Brain microvascular endothelial cell (primary cell): ENCODE measurements at regions not wholly inside any gene's neighbourhood (a gene's known extent, or its start where the extent isn't known, plus 50 kb on each side); places are given as distances from the start of the nearest gene placed in this dataset.

Experiments
- DNase-seq: peaks from one replicate; pipeline ENCODE4 v3.0.0-alpha.2; 2020
- H3K27ac ChIP-seq: fragments of 250-450 bp; sonication (Bioruptor Pico); 2 replicates; pipeline ENCODE4 v1.5.1; 2020; ENCODE audit warnings: mild to moderate bottlenecking, moderate library complexity
- H3K27me3 ChIP-seq: fragments of 250-450 bp; sonication (Bioruptor Pico); replicated peaks from 2 replicates; pipeline ENCODE4 v1.5.1; 2020; ENCODE audit warnings: mild to moderate bottlenecking
- H3K36me3 ChIP-seq: fragments of 250-450 bp; sonication (Bioruptor Pico); replicated peaks from 2 replicates; pipeline ENCODE4 v1.5.1; 2020; ENCODE audit warnings: mild to moderate bottlenecking
- H3K4me3 ChIP-seq: 2 replicates; pipeline ENCODE4 v1.5.1; 2011; ENCODE audit warnings: low read depth, mild to moderate bottlenecking, control low read depth, low read length, moderate library complexity
- in situ Hi-C: cut with HindIII; loops from 2 replicates; pipeline ENCODE4 v1.10.0; 2017; ENCODE audit warnings: low sequenced_read_pairs, low pct_ligation_motif_present
- TF ChIP-seq, protein P1 (sequence below): IDR thresholded peaks from 2 replicates; pipeline ENCODE4 v1.5.1; 2011; ENCODE audit warnings: low read depth, mild to moderate bottlenecking, moderate library complexity, low read length, control low read depth, inconsistent platforms; ENCODE audit errors: missing control alignments

DNA sequence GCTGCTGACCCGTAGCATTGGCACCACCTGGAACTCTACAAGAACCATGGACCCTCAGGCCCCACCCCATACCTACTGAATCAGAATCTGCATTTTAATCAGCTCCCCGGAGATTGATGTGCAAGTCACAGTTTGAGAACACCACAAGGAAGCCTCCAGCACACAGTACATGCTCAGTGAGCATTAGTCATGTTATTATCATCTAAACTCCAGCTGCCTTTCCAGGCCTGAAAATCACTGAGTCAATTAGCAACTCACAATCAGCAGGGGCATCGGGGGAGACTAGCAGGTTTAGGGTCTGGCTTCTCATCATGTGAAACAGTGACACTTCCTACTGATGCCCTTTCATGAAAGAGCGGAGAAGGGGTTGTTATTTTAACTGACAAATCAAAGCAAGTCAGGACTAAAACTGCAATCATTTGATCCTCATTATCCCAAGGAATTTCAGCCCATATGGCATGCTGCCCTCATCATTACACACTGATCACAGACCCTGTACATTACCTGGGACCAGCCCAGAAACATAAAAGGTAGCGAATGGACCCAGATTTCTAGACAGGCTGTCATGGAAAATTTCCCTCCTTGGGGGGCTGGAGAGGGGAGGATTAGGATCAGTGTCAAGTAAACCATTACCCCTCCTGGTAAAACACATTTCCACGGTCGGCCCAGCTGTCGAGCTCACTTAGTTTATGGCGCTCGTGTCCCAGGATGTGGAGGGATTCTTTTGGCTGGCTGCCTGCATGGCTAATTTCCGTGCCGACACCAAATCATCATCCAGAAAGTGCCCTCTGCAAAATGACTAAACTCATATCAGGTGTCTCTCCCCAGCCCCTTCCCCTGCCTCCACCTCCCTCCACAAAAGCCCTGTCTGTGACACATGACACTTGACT lies 122.8 kb downstream of the PRLHR start:
- no peaks in the 10 kb centered on the region for H3K27me3 ChIP-seq
- DNase-seq, result peak; percentile 22
- TF ChIP-seq, protein P1, sequence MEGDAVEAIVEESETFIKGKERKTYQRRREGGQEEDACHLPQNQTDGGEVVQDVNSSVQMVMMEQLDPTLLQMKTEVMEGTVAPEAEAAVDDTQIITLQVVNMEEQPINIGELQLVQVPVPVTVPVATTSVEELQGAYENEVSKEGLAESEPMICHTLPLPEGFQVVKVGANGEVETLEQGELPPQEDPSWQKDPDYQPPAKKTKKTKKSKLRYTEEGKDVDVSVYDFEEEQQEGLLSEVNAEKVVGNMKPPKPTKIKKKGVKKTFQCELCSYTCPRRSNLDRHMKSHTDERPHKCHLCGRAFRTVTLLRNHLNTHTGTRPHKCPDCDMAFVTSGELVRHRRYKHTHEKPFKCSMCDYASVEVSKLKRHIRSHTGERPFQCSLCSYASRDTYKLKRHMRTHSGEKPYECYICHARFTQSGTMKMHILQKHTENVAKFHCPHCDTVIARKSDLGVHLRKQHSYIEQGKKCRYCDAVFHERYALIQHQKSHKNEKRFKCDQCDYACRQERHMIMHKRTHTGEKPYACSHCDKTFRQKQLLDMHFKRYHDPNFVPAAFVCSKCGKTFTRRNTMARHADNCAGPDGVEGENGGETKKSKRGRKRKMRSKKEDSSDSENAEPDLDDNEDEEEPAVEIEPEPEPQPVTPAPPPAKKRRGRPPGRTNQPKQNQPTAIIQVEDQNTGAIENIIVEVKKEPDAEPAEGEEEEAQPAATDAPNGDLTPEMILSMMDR, result no peak
- no peaks in the 10 kb centered on the region for H3K36me3 ChIP-seq
- in situ Hi-C loops, result no loop called here
- no peak overlapping the region for H3K27ac ChIP-seq
- no peak overlapping the region for H3K4me3 ChIP-seq

DNA sequence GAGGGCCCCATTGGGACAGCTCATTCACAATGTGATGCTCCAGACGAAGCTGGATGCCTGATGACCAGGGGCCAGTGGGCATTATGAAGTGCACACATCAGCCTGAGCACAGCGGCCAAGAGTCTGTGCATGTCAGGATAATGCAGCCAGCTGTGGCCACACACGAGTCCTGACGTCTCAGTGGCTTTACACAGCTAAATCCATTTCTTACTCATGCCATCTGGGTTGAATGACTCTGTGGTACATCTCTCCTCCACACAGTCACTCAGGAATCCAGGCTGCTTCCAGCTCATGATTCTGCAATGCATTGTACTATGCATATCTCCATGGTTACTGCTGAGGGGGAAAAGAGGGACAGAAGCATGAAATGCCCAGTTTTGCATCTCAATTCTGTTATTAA lies 123.6 kb downstream of the PRLHR start:
- H3K36me3 ChIP-seq, result no peaks in the 10 kb centered on the region
- H3K4me3 ChIP-seq, result no peak overlapping the region
- TF ChIP-seq, protein P1, result no peak
- H3K27me3 ChIP-seq, result no peaks in the 10 kb centered on the region
- H3K27ac ChIP-seq, result no peak overlapping the region
- in situ Hi-C loops, result no loop called here
- peak; percentile 80 for DNase-seq

DNA sequence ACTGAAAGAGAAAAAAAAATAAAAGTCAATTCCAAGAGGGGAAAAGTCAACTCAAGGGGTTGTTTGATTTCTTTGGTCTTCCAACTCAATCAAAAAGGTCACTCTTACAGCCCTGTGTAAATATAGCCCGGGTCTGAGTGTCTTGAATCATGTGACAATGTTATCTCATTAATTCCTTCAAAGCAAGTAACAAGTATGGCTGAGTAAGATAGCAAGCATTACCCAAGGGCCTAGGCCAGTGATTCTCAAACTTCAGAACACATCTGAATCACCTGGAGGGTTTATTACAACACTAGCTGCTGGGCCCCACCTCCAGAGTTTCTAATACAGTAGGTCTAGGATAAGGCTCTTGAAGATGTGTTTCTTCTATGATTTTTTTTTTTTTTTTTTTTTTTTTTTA lies 125.0 kb downstream of the PRLHR start:
- DNase-seq, result no peak
- Histone ChIP-seq H3K4me3 (no peak overlapping the region), H3K36me3 (no peaks in the 10 kb centered on the region), H3K27me3 (no peaks in the 10 kb centered on the region), H3K27ac (no peak overlapping the region)
- TF ChIP-seq, protein P1, result no peak
- in situ Hi-C loops, result no loop called here

DNA sequence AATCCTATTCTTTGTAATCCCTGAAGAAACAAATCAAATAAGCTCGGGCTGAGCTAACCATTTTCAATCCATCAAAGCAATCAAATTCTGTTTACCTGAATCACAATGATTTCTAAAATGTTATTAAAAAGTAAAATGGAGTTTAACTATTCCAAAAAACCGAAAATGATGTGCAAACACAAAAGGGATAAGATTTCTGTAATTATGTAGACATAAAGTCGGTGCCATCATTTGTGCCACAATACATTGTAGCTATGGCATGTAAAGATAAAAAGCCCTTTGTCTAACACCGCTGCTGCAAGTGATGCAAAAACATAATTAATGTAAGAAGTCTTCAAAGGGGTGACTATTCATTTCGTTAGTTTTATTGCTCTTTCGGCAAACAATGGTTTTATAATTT lies 125.1 kb upstream of the FAM204A start:
- DNase-seq, result no peak
- no peak overlapping the region for H3K4me3 ChIP-seq
- no peaks in the 10 kb centered on the region for H3K27me3 ChIP-seq
- no peak overlapping the region for H3K27ac ChIP-seq
- in situ Hi-C loops, result no loop called here
- TF ChIP-seq, protein P1, result no peak
- no peaks in the 10 kb centered on the region for H3K36me3 ChIP-seq

DNA sequence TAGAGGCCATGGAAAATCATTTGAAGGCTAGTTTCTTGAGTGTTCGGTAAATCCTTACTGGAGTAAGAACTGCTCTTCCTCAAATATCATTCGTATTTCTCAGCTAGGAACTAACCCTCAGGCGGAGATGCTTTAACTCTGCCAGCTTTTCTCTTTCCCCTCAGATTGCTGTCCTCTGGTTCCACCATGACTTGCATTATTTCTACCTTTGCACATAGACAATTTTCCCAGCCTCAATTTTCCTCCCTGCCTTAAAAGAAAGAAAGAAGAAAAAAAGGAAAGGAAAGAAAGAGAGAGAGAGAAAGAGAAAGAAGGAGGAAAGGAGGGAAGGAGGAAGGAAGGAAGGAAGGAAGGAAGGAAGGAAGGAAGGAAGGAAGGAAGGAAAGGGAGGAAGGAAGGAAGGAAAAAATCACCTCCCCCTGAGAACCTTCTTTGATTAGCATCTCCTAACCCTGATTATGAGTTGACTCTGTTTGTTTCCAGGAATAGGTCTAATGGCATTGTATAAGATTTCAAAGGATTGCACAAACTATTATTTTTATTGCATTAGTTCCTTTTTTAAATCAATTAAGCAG lies 123.3 kb upstream of the FAM204A start:
- Histone ChIP-seq H3K27ac (no peak overlapping the region), H3K4me3 (no peak overlapping the region), H3K36me3 (no peaks in the 10 kb centered on the region), H3K27me3 (no peaks in the 10 kb centered on the region)
- DNase-seq, result no peak
- in situ Hi-C loops, result no loop called here
- TF ChIP-seq, protein P1, result no peak
